Keratinocyte (primary cell): ENCODE measurements at regions not wholly inside any gene's neighbourhood (a gene's known extent, or its start where the extent isn't known, plus 50 kb on each side); places are given as distances from the start of the nearest gene placed in this dataset.

Experiments used
- DNase-seq: peaks from one replicate; pipeline ENCODE4 v3.0.0-alpha.2; 2011; ENCODE audit warnings: low read depth, missing footprints, low spot score
- FAIRE-seq: peaks from 2 replicates; lab custom pipeline; 2011; peaks lifted over from hg19 to GRCh38; lab: Jason Lieb, UNC
- H2AFZ ChIP-seq: 2 replicates; pipeline ENCODE4 v1.6.0; 2012; ENCODE audit warnings: low read length, control low read depth, inconsistent platforms; ENCODE audit not compliant: control insufficient read depth
- H3K27ac ChIP-seq: 2 replicates; pipeline ENCODE4 v1.5.1; 2011; ENCODE audit warnings: low read length; ENCODE audit not compliant: control insufficient read depth, insufficient read depth
- H3K27me3 ChIP-seq: 3 replicates; pipeline ENCODE4 v1.6.0; 2011; ENCODE audit warnings: low read length; ENCODE audit not compliant: control insufficient read depth, insufficient read depth; ENCODE audit errors: extremely low read depth
- H3K36me3 ChIP-seq, 2 experiments: 2 replicates in 1 of 2; 3 replicates in 1 of 2; pipeline ENCODE4 v1.5.1; 2011; ENCODE audit warnings: low read length in 2 of 2, mild to moderate bottlenecking in 1 of 2; ENCODE audit not compliant: control insufficient read depth in 2 of 2, insufficient read depth in 2 of 2; ENCODE audit errors: extremely low read depth in 1 of 2
- H3K4me1 ChIP-seq: 3 replicates; pipeline ENCODE4 v1.5.1; 2011; ENCODE audit warnings: low read length; ENCODE audit not compliant: control insufficient read depth, insufficient read depth; ENCODE audit errors: extremely low read depth
- H3K4me2 ChIP-seq: 3 replicates; pipeline ENCODE4 v1.6.0; 2011; ENCODE audit warnings: low read depth, low read length; ENCODE audit not compliant: control insufficient read depth, insufficient read depth; ENCODE audit errors: extremely low read depth
- H3K4me3 ChIP-seq, 3 experiments: fragments of 200-600 bp in 1 of 3; sonication (generic) in 1 of 3; 2 replicates in 2 of 3; 3 replicates in 1 of 3; pipeline ENCODE4 v1.5.1; 2011 to 2016; ENCODE audit warnings: low read length in 3 of 3, mild to moderate bottlenecking in 3 of 3, control low read depth in 2 of 3, inconsistent platforms in 1 of 3, low read depth in 1 of 3, mixed read lengths in 1 of 3, mixed run types in 1 of 3, moderate library complexity in 1 of 3; ENCODE audit not compliant: control insufficient read depth in 2 of 3, insufficient read depth in 2 of 3; ENCODE audit errors: extremely low read depth in 1 of 3
- H3K79me2 ChIP-seq: 2 replicates; pipeline ENCODE4 v1.6.0; 2012; ENCODE audit warnings: low read length; ENCODE audit not compliant: control insufficient read depth, insufficient read depth
- H3K9ac ChIP-seq: 3 replicates; pipeline ENCODE4 v1.6.0; 2011; ENCODE audit warnings: low read length; ENCODE audit not compliant: control insufficient read depth, insufficient read depth; ENCODE audit errors: extremely low read depth
- H3K9me1 ChIP-seq: 3 replicates; pipeline ENCODE4 v1.6.0; 2011; ENCODE audit warnings: low read length; ENCODE audit not compliant: control insufficient read depth, insufficient read depth; ENCODE audit errors: extremely low read depth
- H3K9me3 ChIP-seq: 2 replicates; pipeline ENCODE4 v1.5.1; 2012; ENCODE audit warnings: low read depth, low read length; ENCODE audit not compliant: control insufficient read depth
- H4K20me1 ChIP-seq: 3 replicates; pipeline ENCODE4 v1.6.0; 2011; ENCODE audit warnings: low read length; ENCODE audit not compliant: control insufficient read depth, insufficient read depth; ENCODE audit errors: extremely low read depth
- EZH2 ChIP-seq: IDR thresholded peaks from one replicate; pipeline ENCODE4 v1.6.1; 2012; ENCODE audit warnings: inconsistent platforms, mild to moderate bottlenecking, low read length, moderate library complexity
- dilution Hi-C: fragments of 300-500 bp; cut with MboI; formaldehyde crosslinking; loops from one replicate; pipeline ENCODE4 v1.7.0; 2020; ENCODE audit warnings: low sequenced_read_pairs; ENCODE audit not compliant: extremely low pct_ligation_motif_present
- TF ChIP-seq, protein P1 (sequence below), 3 experiments: IDR thresholded peaks in 1 of 3; conservative IDR thresholded peaks in 1 of 3; optimal IDR thresholded peaks in 1 of 3; 2 replicates in 2 of 3; 3 replicates in 1 of 3; pipeline versions ENCODE3 to v1.5.1; 2011; ENCODE audit warnings: low read length in 3 of 3, mild to moderate bottlenecking in 3 of 3, moderate library complexity in 2 of 3, control low read depth in 1 of 3, inconsistent platforms in 1 of 3; ENCODE audit not compliant: insufficient read depth in 2 of 3; ENCODE audit errors: extremely low read depth in 1 of 3

DNA sequence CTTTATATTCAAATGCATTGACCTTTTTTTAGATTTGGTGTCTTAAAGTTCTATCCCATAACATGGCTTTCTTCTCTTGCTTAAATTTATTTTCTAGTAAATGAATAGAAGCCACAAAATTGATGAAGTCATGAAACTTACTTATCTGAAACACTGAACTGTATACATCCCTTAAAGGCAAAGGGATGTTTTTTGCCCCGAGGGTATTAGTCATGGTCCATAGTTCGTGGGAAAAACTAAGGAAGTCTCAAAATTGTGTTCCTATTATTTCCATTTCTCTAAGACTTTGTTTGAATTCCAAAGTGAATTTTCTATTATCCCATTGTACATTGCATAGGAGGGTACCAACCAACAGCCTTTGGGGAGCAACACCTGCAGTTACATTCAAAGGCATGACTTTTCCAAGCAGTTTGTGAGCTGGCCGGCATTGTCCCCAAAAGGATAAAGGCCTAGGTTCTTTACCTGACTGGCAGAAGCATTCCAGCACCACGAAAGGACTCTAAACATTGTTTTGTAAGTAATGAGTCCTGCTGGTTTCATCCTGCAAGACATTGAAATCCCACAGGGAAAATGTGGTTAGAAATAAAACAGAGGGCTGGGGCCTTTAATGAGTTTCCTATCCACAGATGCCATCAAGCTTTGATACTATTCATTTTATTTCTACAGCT is 473.5 kb downstream of the PRKD1 start:
- dilution Hi-C loops = no loop called here
- no peaks in the 10 kb centered on the region for H3K36me3 ChIP-seq
- FAIRE-seq (no peak), DNase-seq (no peak)
- H3K4me2 ChIP-seq = no peak overlapping the region
- H3K9me1 ChIP-seq = no peaks in the 10 kb centered on the region
- no peaks in the 10 kb centered on the region for H3K79me2 ChIP-seq
- H3K27me3 ChIP-seq = no peaks in the 10 kb centered on the region
- no peak overlapping the region for H3K4me3 ChIP-seq
- no peak overlapping the region for H3K27ac ChIP-seq
- H2AFZ ChIP-seq = no peak overlapping the region
- no peaks in the 10 kb centered on the region for H3K4me1 ChIP-seq
- H3K9me3 ChIP-seq = no peaks in the 10 kb centered on the region
- H3K9ac ChIP-seq = no peak overlapping the region
- no peaks in the 10 kb centered on the region for H4K20me1 ChIP-seq
- no peak for TF ChIP-seq EZH2
- TF ChIP-seq, protein P1, sequence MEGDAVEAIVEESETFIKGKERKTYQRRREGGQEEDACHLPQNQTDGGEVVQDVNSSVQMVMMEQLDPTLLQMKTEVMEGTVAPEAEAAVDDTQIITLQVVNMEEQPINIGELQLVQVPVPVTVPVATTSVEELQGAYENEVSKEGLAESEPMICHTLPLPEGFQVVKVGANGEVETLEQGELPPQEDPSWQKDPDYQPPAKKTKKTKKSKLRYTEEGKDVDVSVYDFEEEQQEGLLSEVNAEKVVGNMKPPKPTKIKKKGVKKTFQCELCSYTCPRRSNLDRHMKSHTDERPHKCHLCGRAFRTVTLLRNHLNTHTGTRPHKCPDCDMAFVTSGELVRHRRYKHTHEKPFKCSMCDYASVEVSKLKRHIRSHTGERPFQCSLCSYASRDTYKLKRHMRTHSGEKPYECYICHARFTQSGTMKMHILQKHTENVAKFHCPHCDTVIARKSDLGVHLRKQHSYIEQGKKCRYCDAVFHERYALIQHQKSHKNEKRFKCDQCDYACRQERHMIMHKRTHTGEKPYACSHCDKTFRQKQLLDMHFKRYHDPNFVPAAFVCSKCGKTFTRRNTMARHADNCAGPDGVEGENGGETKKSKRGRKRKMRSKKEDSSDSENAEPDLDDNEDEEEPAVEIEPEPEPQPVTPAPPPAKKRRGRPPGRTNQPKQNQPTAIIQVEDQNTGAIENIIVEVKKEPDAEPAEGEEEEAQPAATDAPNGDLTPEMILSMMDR (optimal IDR thresholded peaks at IDR 0.05 in 1 of 3, IDR thresholded peaks at IDR 0.05 in 1 of 3, conservative IDR thresholded peaks at IDR 0.05 in 1 of 3; ENCODE audit: extremely low read depth in 1 of 3, insufficient read depth in 2 of 3, low read length in 3 of 3) = no peak

DNA sequence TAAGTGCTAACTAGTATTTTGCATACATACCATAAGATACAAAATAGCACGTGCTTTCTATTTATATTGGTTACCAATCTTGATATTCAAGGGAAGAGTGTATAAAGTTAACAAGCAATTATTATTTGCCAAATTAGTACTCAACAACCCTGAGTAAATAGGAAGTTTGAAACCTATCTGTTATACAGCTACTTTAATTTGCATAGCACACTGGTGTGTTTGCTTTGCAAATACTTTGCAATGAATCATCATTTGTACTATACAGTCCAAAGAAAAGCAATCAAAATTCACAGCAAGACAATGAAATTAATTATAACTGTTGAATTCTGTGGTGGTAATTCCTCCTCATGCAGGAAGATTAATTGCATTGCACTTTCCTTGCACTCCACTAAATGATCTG is 469.1 kb downstream of the PRKD1 start:
- no peak overlapping the region for H3K9ac ChIP-seq
- dilution Hi-C loops = no loop called here
- H3K4me1 ChIP-seq = no peaks in the 10 kb centered on the region
- no peaks in the 10 kb centered on the region for H3K9me1 ChIP-seq
- no peaks in the 10 kb centered on the region for H3K9me3 ChIP-seq
- no peaks in the 10 kb centered on the region for H3K79me2 ChIP-seq
- no peaks in the 10 kb centered on the region for H4K20me1 ChIP-seq
- no peaks in the 10 kb centered on the region for H3K36me3 ChIP-seq
- H3K4me3 ChIP-seq = no peak overlapping the region
- H3K27me3 ChIP-seq = no peaks in the 10 kb centered on the region
- FAIRE-seq (no peak), DNase-seq (no peak)
- no peak overlapping the region for H3K27ac ChIP-seq
- no peak overlapping the region for H2AFZ ChIP-seq
- no peak overlapping the region for H3K4me2 ChIP-seq
- TF ChIP-seq, protein P1 (optimal IDR thresholded peaks at IDR 0.05 in 1 of 3, IDR thresholded peaks at IDR 0.05 in 1 of 3, conservative IDR thresholded peaks at IDR 0.05 in 1 of 3; ENCODE audit: extremely low read depth in 1 of 3, insufficient read depth in 2 of 3, low read length in 3 of 3) = no peak
- TF ChIP-seq EZH2 = no peak
